Retina (tissue), 1 donor: ENCODE measurements at regions not wholly inside any gene's neighbourhood (a gene's known extent, or its start where the extent isn't known, plus 50 kb on each side); places are given as distances from the start of the nearest gene placed in this dataset.

ENCODE experiments used
- DNase-seq: peaks from one replicate; pipeline ENCODE4 v3.0.0-alpha.2; 2016

- DNase-seq = peak; percentile 82
Measured at GRCh38 chr3:72145506-72146380, 360.8 kb upstream of the PROK2 start.

GRCh38 chr3:72144773-72145505 lies 360.0 kb upstream of the PROK2 start:
- DNase-seq = no peak

- DNase-seq = no peak
Measured at GRCh38 chr3:72143966-72144717, 359.2 kb upstream of the PROK2 start.

- no peak for DNase-seq
Measured at GRCh38 chr3:72143322-72143721, 358.4 kb upstream of the PROK2 start.

GRCh38 chr3:72142028-72142427 lies 357.1 kb upstream of the PROK2 start:
- no peak for DNase-seq

GRCh38 chr3:72141264-72141663 lies 356.3 kb upstream of the PROK2 start:
- no peak for DNase-seq

- no peak for DNase-seq
Measured at GRCh38 chr3:72139316-72139715, 354.4 kb upstream of the PROK2 start.

GRCh38 chr3:72137865-72138861 lies 353.2 kb upstream of the PROK2 start:
- no peak for DNase-seq

GRCh38 chr3:72135636-72136035 lies 350.7 kb upstream of the PROK2 start:
- DNase-seq = no peak

- DNase-seq = no peak
Measured at GRCh38 chr3:72134989-72135451, 350.1 kb upstream of the PROK2 start.

- no peak for DNase-seq
Measured at GRCh38 chr3:72133329-72134011, 348.5 kb upstream of the PROK2 start.

- no peak for DNase-seq
Measured at GRCh38 chr3:72131899-72132298, 347.0 kb upstream of the PROK2 start.

GRCh38 chr3:72130565-72130964 lies 345.6 kb upstream of the PROK2 start:
- DNase-seq = no peak

GRCh38 chr3:72129501-72130094 lies 344.6 kb upstream of the PROK2 start:
- DNase-seq = no peak

- no peak for DNase-seq
Measured at GRCh38 chr3:72128921-72129320, 344.0 kb upstream of the PROK2 start.

GRCh38 chr3:72127844-72128243 lies 342.9 kb upstream of the PROK2 start:
- no peak for DNase-seq

GRCh38 chr3:72127224-72127612 lies 342.3 kb upstream of the PROK2 start:
- no peak for DNase-seq

GRCh38 chr3:72126441-72127223 lies 341.7 kb upstream of the PROK2 start:
- no peak for DNase-seq

- no peak for DNase-seq
Measured at GRCh38 chr3:72123908-72124441, 339.0 kb upstream of the PROK2 start.
